ENCODE measurements at regions not wholly inside any gene's neighbourhood (a gene's known extent, or its start where the extent isn't known, plus 50 kb on each side); places are given as distances from the start of the nearest gene placed in this dataset.

DNA sequence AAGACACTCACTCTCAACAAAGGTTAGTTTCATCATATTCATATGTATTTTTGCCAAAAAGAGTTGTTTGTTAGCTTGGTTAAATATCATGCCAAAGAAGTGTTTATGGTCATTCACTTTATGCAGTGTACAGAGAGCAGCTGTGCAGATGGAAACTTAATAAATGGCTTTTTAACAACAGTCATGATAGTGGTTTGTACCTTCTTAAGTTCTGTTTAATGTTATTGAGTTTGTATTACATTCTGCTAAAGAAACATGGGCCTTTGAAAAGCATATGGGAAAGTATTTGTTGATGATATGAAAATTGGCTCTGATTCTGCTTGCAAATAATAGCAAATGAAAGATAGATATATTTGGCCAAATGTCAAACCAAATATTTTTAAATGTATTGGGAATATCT lies 607.3 kb downstream of the NCAM2 start:
- DNase-seq (ENCODE audit: low spot score) (no peak), ATAC-seq (no peak)
- CTCF ChIA-PET: no interaction called here
- no peak overlapping the region for H3K4me3 Mint-ChIP-seq
- H3K27me3 Mint-ChIP-seq (ENCODE audit: low read depth): no peaks in the 10 kb centered on the region
- POLR2A ChIA-PET: no interaction called here
- H3K4me1 Mint-ChIP-seq: peaks cover 4% of the 10 kb centered on the region; the same call in 1 of the 2 replicates
- H3K9me3 Mint-ChIP-seq: no peaks in the 10 kb centered on the region
- no peak overlapping the region for H3K27ac Mint-ChIP-seq
- TF ChIP-seq, protein P1, sequence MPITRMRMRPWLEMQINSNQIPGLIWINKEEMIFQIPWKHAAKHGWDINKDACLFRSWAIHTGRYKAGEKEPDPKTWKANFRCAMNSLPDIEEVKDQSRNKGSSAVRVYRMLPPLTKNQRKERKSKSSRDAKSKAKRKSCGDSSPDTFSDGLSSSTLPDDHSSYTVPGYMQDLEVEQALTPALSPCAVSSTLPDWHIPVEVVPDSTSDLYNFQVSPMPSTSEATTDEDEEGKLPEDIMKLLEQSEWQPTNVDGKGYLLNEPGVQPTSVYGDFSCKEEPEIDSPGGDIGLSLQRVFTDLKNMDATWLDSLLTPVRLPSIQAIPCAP (CRISPR knock-in tag; IDR thresholded peaks at IDR 0.05): no peak
- TF ChIP-seq ZNF425 (CRISPR knock-in tag; conservative IDR thresholded peaks at IDR 0.05) (no peak), FOXP1 (CRISPR knock-in tag; IDR thresholded peaks at IDR 0.05; ENCODE audit: borderline replicate concordance) (no peak), CREM (CRISPR knock-in tag; IDR thresholded peaks at IDR 0.05) (no peak), ESRRA (CRISPR knock-in tag; IDR thresholded peaks at IDR 0.05; ENCODE audit: borderline replicate concordance) (no peak), FOXP4 (CRISPR knock-in tag; IDR thresholded peaks at IDR 0.05) (no peak), SP1 (CRISPR knock-in tag; conservative IDR thresholded peaks at IDR 0.05) (no peak), ATF3 (CRISPR knock-in tag; conservative IDR thresholded peaks at IDR 0.05) (no peak), USF1 (CRISPR knock-in tag; IDR thresholded peaks at IDR 0.05) (no peak), NR2C2 (CRISPR knock-in tag; IDR thresholded peaks at IDR 0.05) (no peak), E2F5 (CRISPR knock-in tag; IDR thresholded peaks at IDR 0.05) (no peak), CBFB (CRISPR knock-in tag; IDR thresholded peaks at IDR 0.05; ENCODE audit: low read depth) (no peak), ZNF138 (CRISPR knock-in tag; conservative IDR thresholded peaks at IDR 0.05) (no peak), SOX15 (CRISPR knock-in tag; IDR thresholded peaks at IDR 0.05) (no peak)
- H3K36me3 Mint-ChIP-seq: no peaks in the 10 kb centered on the region

- no peak overlapping the region for H3K27ac Mint-ChIP-seq
- no peaks in the 10 kb centered on the region for H3K36me3 Mint-ChIP-seq
- CTCF ChIA-PET: no interaction called here
- H3K4me1 Mint-ChIP-seq: peaks cover 4% of the 10 kb centered on the region; the same call in 1 of the 2 replicates
- H3K27me3 Mint-ChIP-seq (ENCODE audit: low read depth): no peaks in the 10 kb centered on the region
- DNase-seq (ENCODE audit: low spot score) (no peak), ATAC-seq (no peak)
- no peak overlapping the region for H3K4me3 Mint-ChIP-seq
- H3K9me3 Mint-ChIP-seq: no peaks in the 10 kb centered on the region
- POLR2A ChIA-PET: no interaction called here
- TF ChIP-seq MYBL2 (CRISPR knock-in tag; IDR thresholded peaks at IDR 0.05) (no peak), ZBTB21 (CRISPR knock-in tag; IDR thresholded peaks at IDR 0.05; ENCODE audit: borderline replicate concordance) (no peak), TP53 (CRISPR knock-in tag; IDR thresholded peaks at IDR 0.05) (no peak), ZNF232 (CRISPR knock-in tag; IDR thresholded peaks at IDR 0.05) (no peak), ESRRA (CRISPR knock-in tag; IDR thresholded peaks at IDR 0.05; ENCODE audit: borderline replicate concordance) (no peak), FOXJ3 (CRISPR knock-in tag; IDR thresholded peaks at IDR 0.05; ENCODE audit: borderline replicate concordance) (no peak), CREM (CRISPR knock-in tag; IDR thresholded peaks at IDR 0.05) (no peak), JAZF1 (CRISPR knock-in tag; IDR thresholded peaks at IDR 0.05) (no peak), ZNF425 (CRISPR knock-in tag; conservative IDR thresholded peaks at IDR 0.05) (no peak)
- TF ChIP-seq, protein P2, sequence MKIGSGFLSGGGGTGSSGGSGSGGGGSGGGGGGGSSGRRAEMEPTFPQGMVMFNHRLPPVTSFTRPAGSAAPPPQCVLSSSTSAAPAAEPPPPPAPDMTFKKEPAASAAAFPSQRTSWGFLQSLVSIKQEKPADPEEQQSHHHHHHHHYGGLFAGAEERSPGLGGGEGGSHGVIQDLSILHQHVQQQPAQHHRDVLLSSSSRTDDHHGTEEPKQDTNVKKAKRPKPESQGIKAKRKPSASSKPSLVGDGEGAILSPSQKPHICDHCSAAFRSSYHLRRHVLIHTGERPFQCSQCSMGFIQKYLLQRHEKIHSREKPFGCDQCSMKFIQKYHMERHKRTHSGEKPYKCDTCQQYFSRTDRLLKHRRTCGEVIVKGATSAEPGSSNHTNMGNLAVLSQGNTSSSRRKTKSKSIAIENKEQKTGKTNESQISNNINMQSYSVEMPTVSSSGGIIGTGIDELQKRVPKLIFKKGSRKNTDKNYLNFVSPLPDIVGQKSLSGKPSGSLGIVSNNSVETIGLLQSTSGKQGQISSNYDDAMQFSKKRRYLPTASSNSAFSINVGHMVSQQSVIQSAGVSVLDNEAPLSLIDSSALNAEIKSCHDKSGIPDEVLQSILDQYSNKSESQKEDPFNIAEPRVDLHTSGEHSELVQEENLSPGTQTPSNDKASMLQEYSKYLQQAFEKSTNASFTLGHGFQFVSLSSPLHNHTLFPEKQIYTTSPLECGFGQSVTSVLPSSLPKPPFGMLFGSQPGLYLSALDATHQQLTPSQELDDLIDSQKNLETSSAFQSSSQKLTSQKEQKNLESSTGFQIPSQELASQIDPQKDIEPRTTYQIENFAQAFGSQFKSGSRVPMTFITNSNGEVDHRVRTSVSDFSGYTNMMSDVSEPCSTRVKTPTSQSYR (CRISPR knock-in tag; IDR thresholded peaks at IDR 0.05): no peak
Observed at GRCh38 chr21:21606041-21606440, 607.8 kb downstream of the NCAM2 start.

Data from WTC11 (cell line).